Fibroblast of upper back skin (primary cell): ENCODE measurements at regions not wholly inside any gene's neighbourhood (a gene's known extent, or its start where the extent isn't known, plus 50 kb on each side); places are given as distances from the start of the nearest gene placed in this dataset.

Experiments
- DNase-seq: peaks from one replicate; pipeline ENCODE4 v3.0.0-alpha.2; 2013

DNA sequence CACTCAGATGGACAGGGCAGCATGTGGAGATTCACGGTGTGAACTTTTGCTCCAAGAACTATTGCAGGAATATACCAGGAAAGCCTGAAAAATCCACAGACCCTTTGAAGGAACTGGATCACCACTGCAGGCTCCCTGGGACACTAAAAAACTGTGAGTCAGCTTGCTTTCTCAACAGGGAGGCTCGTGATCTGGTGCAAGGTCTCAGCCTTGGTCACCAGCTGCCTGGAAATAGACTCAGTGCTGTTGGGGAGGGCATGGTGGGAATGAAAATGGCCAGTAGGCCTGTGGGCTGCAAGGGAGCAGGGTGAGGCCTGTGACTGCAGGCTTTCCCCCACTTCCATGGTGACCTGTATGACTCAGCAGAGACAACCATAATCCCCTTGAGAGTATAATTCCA, 426.4 kb upstream of the RPS6KA3 start:
- DNase-seq = no peak

DNA sequence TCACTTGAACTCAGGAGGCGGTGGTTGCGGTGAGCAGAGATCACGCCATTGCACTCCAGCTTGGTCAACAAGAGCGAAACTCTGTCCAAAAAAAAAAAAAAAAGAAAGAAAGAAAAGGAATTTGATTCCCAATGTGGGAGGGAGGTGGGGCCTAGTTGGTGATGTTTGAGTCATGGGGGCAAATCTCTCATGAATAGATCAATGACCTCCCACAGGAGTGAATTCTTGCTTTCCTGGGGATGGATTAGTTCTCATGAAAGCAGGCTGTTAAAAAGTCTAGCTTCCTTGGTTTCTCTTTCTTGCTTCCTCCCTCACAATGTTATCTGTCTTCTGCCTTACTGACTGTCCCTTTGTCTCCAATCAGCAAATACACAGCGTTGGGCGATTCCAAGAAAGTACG, 419.5 kb upstream of the RPS6KA3 start:
- no peak for DNase-seq

DNA sequence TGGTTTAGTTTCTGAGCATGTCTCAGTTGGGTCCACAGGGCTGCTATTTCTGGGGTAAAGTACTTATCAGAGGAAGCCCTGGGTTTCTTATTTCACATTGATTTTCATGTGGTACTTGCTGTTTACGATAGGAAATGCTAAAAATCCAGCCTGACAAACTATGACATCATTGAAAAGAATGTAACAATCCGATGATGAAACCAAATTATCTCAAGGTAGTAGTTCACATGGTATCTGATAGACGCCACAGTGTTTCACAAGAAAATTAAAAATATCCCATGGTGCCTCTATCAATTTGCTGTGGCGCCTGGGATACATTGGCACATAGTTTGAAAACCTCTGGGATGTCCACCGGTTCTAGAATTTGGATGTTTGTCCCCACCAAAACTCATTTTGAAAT, 418.9 kb upstream of the RPS6KA3 start:
- no peak for DNase-seq

DNA sequence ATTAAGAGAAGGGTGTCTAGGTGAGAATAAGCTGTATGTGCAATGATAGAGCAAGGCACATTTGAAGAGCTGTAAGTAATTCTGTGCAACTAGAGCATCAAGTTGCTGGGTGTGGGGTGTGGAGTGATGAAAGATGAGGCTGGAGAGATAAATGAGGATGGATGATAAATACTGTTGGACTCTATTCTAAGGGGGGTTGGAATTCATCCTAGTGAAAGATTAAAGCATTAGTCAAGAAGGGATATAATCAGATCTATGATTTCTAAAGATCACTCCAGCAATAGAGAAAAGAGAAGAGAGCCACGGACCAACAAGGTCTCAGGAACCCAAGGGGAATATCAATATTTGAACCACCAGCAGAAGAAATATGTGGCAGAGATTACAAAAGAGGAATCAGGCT, 415.0 kb upstream of the RPS6KA3 start:
- peak; percentile 83 for DNase-seq

DNA sequence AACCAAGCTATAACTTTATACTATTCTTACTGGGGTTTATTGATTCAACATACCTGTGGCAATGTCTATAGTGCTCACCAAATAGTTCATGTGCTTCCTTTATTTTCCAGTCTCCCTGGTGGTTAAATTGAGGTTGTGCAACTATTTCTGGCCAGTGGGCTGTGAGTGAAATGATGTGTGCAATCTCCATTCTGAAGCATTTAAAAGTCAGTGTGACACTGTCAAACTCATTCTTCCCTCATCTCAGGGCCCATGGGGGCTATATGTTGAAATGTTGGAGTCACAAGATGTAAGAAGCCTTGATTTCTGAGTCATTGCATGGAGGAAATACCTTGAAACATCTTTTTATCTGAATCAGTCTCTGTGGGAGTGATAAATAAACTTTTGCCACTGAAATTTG, 414.3 kb upstream of the RPS6KA3 start:
- DNase-seq = peak; percentile 91

DNA sequence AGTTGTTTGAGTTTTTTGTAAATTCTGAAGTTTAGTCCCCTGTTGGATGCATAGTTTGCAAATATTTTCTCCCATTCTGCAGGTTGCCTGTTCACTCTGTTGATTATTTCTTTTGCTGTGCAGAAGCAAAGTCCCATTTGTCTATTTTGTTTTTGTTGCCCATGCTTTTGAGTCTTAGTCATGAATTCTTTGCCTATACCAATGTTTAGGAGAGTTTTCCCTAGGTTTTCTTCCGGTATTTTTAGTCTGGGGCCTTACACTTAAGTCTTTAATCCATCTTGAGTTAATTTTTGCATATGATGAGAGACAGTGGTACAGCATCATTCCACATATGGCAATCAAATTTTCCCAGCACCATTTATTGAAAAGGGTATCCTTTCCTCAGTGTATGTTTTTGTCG, 405.8 kb upstream of the RPS6KA3 start:
- peak; percentile 9 for DNase-seq

DNA sequence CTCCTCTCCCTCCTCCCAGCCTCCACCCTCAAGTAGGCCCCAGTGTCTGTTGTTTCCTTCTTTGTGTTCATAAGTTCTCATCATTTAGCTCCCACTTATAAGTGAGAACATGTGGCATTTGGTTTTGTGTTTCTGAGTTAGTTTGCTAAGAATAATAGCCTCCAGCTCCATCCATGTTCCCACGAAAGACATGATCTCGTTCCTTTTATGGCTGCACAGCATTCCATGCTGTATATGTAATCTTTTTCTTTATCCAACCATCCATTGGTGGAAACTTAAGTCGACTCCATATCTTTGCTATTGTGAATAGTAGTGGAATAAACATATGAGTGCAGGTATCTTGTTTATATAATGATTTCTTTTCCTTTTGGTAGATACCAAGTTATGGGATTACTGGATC, 405.0 kb upstream of the RPS6KA3 start:
- DNase-seq = peak; percentile 25

DNA sequence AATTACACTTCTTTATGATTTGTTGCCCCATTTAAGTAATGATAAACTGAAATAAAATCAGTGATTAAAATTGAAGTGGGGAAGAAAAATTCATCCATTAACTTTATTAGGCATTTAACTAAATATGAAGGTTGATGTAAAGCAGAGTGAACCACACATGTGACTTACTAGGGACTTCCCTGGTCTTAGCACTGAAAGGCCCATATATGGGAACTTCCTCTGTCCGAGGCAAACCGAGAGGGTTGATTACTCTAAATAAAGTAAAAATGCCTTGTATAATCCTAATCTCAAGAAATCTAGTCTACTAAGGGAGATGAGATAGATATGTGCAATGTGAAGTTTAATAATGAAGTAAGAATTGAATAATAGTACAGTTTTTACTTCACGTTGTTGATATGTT, 403.9 kb upstream of the RPS6KA3 start:
- DNase-seq = no peak

DNA sequence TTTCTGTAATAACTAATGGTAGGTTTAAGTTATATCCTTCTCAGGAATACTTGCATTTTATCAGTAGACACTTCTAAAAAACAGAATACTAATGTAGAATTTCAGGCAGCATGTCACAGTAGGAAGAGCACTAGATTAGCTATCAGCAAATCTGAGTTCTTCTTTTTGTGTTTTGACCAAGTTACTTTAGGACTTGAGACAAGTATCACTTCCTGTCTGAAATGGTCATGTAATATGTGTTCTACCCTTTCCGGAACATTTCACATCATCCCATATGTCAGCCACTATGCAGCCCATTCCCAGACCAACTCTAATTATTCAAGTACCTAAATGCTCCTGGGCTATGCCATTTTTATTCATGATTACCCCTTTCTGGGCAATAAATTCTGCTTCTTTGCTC, 401.8 kb upstream of the RPS6KA3 start:
- no peak for DNase-seq

DNA sequence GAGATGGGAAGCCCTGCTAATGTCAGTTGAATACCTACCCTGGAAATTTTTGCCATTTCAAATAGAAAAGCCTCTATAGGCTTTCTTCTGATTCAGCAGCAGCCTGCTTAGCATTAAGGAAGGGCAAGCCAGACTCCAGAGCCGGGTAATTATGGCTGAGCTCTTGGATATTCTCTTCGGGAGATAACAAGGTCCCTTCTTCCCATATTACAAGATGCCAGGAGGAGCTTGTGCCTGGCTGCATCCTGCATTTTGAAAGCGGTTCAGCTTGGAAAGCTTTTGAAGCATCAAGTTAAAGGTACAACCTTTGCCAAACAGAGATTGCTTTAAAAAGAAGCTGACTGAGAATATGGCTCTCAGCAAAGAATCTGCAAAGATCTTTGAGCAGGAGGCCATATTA, 399.6 kb upstream of the RPS6KA3 start:
- DNase-seq = no peak

DNA sequence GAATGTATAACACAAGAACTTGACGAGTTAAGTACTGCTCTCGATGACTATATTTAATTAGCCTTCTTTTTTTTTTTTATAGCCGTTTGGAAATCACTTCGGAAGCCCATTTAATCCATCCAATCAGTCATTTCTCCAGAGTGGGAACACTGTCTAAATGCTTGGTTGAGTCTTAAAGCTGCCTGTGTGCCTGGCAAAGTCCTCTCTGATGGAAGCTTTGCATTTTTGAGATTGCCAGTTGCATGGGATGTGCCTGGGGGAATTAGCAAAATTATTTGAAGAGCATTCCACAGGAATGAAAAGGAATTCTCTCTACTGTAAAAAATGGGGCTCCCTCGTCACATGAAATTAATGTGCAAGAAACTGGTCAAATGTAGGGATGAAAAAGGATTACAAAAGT, 398.8 kb upstream of the RPS6KA3 start:
- peak; percentile 41 for DNase-seq

DNA sequence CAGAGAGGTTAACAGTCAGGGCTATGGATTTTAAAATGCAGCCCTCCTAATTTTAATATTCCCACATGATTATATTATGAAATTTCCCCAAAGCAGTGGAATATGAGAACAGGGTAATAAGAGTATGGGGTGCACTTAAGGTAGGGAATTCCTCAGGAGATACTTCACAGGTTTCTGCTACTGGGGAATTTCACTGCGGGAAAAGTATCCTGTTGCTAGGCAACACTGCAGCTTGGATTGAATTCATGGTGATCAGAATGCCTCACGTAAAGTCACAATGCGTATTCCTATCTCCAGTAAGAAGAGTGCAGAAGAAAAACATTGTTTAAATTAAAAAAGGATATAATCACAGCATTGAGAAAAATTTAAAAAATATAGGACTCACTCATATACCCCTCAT, 398.1 kb upstream of the RPS6KA3 start:
- DNase-seq = no peak

DNA sequence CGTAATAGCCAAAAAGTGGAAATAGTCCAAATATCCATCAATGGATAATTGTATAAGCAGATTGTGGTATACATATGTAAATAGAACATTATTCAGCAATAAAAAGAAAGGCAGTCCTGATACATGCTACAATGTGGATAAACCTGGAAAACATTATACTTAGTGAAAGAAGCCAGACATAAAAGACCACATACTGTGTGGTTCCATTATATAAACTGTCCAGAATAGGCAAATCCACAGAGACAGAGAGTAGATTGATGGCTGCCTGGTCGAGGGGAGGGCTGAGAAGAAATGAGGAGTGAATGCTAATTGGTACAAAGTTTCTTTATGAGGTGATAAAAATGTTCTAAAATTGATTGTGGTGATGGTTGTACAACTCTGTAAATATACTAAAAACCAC, 397.4 kb upstream of the RPS6KA3 start:
- no peak for DNase-seq

DNA sequence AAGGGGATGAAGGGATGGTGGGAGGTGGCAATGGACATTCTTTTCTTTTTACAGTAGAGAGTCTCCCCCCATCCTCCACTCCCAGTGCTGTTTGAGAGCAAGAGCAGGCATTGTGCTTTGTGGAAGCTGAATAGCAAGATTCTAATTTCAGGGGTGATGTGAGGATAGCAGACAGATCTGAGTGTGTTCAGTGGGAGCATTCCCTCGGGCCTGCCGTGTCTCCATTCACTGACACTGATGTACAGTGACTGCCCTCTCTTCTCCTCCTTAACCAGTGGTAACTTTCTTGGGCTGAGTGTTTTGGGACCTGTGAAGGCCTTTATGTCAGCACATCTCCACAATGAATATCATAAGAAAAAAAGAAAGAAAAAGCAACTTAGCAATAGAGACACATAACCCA, 396.6 kb upstream of the RPS6KA3 start:
- DNase-seq = no peak

DNA sequence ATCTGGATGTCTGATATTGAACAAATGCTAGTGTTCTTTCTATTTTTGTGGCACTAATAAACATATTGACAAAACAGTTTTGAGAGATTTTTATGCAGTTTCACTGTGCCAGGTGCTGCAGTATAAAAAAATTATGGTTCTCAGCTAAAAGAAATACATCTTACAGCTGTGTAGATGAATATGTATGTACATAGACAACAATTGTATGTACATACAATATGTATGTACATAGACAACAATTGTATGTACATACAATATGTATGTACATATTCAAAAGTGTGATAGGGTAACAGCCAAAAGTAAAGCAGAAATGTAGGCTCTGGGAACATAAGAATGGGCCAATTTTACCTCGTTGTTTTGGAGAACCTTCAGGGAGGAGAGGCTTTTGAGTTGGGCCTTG, 390.0 kb upstream of the RPS6KA3 start:
- DNase-seq = no peak

DNA sequence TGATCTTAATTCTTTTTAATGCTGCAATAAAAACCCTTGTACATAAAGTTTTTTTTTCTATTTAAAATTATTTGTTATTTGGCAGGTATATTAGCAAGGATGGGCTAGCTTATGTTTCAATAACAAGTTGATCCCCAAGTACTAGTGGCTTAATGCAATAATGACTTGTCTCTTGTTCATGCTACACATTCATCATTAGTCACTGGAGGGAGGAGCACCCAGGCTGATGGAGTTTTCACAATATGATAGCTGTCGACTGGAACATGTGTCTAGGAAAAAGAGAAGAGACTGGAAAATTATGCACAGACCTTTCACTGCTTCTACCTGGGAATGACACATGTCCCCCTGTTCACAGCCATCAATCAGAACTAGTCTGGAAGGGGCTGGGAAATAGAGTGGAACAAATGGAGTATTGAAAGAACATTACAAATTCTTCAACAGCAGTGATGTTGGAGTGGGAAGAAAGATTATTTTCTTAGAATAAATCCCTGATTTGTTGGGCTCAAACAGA, 387.9 kb upstream of the RPS6KA3 start:
- no peak for DNase-seq

DNA sequence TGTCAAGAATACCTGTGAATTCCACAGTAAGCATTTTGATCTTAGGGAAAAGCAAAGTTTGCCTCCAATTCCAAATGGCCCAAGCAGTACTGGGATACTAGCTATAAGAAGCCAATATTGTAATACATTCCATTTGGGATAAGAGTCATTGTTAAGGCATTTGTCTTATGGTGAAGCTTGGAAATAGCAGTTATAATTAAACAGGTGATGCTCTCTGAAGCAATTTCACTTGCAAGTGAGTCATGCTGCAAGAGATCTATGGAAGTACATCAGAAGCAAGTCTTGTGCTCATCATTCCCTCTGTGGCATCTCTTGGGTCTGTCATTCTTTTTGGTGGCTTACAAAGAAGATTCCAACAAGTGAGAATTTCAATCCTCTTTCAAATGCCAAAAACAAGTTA, 386.4 kb upstream of the RPS6KA3 start:
- DNase-seq = peak; percentile 41

DNA sequence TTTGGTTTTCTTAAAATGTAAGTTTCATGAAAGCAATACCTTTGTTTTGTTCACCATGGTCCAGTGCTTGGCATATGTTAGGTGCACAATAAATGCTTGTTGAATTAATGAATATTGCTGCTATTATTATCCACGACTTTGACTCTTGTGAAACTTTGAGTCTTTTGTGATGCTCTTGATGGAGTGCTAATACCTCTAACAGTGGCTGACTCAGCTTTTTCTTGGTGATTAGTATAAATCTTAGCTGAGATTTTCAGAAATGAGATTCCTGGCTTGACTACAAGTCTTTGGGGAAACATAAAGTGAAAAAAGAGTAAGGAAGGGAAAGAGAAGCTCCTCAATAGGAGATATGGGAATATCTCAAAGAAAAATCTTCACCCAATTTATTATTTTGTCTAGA, 375.2 kb upstream of the RPS6KA3 start:
- DNase-seq = no peak

DNA sequence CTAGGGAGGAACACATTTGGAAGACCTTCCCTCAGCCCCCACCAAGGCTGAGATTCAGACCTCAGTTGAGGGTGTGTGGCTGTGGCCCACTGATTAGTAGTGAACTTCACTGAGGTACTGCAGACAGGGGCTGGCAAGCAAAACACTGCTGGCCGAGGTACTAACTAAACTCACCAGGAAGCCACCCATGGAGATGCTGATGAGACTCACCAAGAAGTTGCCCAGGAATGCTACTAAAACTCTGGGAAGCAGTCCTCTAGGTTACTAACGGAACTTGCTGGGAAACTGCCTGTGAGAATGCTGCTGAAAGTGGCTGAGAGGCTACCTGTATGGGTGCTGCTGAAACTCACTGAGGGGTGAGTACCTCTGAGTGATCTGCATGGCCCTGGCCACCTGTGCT, 372.4 kb upstream of the RPS6KA3 start:
- no peak for DNase-seq

DNA sequence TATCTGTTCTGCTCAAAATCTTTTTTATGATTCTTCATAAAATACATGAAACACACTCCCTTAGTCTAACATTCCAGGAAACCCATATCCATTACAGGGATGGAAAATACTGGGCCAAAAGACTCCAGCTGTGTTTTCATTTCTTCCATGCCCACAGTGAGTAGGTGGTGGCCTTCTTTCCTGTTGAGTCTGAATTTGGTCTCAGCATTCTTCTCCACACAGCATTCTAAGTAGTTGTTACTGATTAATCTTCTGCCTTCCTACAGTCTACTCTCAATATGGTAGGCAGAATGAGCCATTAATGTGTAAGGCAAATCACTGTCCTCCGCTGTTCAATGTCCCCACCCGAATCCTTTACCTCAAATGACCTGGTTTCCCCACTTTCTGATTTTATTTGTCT, 370.6 kb upstream of the RPS6KA3 start:
- DNase-seq = peak; percentile 16

DNA sequence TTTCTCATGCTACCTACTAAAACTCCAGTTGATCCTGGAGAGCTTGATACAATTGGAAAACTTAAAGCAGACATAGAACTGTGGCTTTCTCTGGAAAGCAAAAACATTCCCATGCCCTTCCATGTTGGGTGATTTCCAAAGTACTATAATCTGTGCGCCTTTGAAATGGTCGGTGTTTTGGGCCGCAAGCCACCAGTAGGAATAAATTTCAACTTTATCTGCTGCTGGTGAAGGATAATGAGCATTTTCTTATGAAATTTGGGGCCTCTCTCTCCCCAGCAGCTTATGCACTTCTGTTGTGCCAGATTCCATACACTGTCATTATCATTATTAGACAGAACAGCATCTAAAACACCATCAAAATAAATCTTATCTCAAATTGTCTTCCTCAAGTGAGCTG, 366.7 kb upstream of the RPS6KA3 start:
- DNase-seq = no peak

DNA sequence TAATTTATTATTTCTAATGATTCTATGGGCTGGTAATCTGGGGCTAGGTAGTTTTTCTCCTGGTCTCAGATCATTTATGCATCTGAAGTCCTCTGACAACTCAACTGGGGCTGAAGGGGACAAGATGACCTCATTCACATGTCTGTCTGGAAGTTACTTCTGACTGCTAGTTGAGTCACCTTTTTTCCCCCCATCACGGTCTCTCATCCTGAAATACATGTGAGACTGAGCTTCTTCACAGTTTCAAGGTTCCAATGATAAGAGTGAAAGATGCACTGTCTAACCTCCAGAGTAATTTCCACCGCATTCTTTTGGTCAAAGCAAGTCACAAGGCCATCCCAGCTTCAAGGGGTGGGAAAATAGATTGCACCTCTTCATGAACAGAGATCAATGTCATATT, 356.7 kb upstream of the RPS6KA3 start:
- DNase-seq = peak; percentile 49

DNA sequence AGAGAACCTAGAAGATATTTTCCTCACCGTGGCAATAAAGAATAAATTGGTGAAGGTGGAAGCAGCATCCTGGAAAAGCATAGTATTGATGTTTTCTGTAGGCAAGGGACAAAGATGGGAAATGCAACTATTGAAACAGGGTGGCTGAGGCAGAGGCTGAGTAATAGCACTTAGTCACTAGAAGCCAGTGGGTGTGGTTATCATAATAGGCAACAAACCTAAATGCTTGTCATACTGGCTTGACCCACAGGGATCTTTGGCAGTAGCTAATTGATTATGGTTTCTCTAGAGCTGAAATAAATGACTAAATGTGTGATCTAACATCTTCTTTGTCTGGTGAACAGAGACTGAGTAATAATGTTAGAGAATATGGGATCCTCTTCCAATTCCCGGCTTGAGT, 353.6 kb upstream of the RPS6KA3 start:
- DNase-seq = peak; percentile 72

DNA sequence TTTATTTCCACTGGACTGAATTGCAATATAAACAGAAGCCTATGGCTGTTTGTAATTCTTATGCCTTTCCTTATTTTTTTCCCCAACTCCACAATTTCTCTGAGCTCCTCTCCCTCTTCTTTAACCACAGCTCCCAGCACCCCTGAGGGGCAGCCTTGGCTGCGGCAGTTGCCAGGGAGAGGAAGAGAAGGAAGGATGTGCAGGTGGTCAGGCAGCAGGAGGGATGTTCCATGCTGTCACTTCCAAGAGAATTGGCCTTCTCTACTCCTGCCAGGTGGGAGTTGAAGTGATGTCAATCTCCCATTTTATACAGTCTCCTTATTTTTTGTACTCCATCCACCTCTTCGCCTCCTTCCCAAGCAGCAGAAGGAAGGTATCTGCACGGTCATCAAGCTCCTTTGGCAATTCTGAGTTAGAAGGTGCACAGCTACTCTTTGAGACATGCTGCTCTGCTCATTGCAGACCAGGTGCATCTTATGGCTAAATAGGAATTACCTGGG, 343.3 kb upstream of the RPS6KA3 start:
- DNase-seq = no peak

DNA sequence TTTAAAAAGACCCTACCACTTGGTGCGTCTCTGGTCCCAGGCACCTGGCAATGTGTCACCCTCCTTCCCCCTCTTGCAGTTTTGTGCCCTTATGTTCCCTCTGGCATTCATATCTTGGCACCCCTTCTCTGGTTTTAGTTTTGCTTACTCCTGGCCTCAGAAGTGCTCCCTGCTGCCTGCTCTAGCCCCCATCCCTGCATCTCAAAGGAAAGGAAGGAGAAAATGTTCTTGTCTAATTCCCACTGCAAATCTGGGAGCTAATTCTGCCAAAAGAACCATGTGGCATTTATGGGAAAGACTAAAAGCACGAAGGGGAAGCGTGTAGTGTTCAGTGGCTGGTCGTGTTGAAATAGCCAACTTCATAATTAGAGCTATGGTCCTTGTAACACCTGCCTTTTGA, 340.1 kb upstream of the RPS6KA3 start:
- DNase-seq = no peak

DNA sequence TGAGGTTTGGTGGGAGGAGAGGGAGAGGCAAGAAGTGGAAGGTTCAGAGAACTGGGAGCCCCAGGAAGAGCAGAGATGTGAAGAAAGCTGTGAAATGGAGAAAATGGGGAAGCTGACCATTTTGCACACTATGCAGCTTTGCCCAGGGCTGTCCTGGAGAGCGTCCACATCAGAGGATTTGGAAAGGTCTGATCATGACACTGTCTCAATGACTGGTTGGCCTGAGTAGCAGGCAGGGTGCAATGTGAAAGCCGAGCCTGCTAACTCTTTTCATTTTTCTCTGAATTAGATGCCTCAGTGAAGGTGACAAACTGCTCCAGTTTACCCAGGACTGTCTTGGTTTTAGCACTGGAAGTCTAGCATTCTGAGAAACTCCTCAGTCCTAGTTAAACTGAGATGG, 330.1 kb upstream of the RPS6KA3 start:
- DNase-seq = no peak
